NCI-H1105 (cell line): ENCODE measurements at regions not wholly inside any gene's neighbourhood (a gene's known extent, or its start where the extent isn't known, plus 50 kb on each side); places are given as distances from the start of the nearest gene placed in this dataset.

Source experiments
- DNase-seq: peaks from one replicate; lab custom pipeline; 2025; lab: John Stamatoyannopoulos, UW

- no peak for DNase-seq
These were observed 343.5 kb upstream of the SMIM31 start for GRCh38 chr4:164410401-164410800.

- no peak for DNase-seq
These were observed 341.7 kb upstream of the SMIM31 start for GRCh38 chr4:164412246-164412645.

DNA sequence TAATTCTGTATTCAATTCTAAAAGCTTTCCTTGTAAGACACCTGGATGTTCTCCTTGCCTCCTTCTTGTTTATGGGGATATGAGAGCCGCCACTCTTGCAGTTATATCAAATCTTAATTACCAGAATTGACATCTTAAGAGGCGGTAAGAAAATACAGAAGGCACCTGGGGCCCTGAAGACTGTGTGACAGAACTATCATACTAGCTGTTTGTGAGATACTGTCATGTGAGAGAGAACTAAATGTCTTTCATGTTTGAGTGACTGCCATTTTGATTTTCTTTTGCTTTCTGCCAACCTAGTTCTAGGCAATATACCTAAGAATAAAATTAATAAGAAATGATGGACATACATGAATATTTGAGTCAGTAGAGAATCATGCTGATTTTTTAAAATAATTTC lies 340.2 kb upstream of the SMIM31 start:
- DNase-seq = no peak

- no peak for DNase-seq
These were observed 330.1 kb upstream of the SMIM31 start for GRCh38 chr4:164423819-164424218.

DNA sequence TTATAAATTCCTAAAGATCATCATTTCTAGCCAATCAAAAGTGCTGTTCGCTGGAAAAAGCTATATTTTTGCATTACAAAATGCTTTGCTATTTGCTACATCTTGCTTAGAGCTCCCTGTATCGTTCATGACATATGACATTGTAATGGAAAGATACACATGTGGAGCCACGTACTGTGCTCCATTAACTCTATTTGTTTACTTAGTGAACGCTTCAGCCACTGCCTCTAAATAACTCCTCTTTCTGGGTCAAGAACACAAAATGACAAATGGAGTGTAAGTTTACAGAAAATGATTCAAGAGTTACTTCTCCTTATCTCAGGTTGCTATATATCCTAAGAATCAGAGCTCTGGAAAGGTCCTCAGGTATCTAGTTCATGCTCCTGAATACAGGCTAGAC lies 329.1 kb upstream of the SMIM31 start:
- no peak for DNase-seq

- DNase-seq = no peak
These were observed 325.4 kb upstream of the SMIM31 start for GRCh38 chr4:164428561-164428960.

- no peak for DNase-seq
These were observed 315.6 kb upstream of the SMIM31 start for GRCh38 chr4:164438321-164438720.

GRCh38 chr4:164439037-164439436 lies 314.9 kb upstream of the SMIM31 start:
- DNase-seq = no peak

DNA sequence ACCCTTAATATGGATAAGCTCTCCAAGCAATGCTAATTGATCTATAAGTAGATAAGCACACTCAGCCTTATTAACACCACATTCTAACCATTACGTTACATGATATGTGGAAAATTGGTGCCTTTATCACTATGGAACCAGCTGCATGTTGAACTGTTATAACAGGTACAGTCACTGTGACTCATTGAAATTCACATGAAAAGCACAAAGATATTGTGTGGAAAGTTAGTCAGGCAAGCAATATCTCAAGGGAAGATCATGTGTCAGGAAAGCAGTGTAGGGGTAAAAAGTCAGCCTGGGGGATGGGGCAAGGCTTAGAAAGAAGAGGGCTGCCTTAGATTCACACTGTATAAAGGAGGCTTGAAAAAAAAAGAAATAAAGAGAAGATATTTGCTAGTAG lies 313.7 kb upstream of the SMIM31 start:
- no peak for DNase-seq

GRCh38 chr4:164441109-164441508 lies 312.8 kb upstream of the SMIM31 start:
- no peak for DNase-seq

- DNase-seq = no peak
These were observed 311.8 kb upstream of the SMIM31 start for GRCh38 chr4:164442180-164442579.

DNA sequence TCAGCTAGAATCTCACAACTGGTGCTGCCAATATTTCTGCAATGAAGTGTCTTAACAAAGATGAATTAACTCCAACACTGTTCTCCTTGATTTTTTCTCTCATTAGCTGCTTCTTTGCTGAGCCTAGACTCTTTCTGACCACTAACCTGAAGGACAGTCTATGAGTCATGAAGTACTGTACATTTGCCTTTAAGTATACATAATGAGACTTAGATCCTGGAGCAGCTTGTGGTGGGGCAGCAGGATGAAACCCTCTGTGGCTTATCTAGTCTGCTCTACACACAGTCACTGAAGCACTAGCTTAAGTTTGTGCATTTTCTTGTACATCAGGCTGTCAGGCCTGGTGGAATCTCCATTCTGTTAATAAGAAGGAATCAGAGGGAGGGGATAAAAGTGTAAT lies 307.4 kb upstream of the SMIM31 start:
- no peak for DNase-seq

GRCh38 chr4:164461901-164462300 lies 292.0 kb upstream of the SMIM31 start:
- DNase-seq = no peak

DNA sequence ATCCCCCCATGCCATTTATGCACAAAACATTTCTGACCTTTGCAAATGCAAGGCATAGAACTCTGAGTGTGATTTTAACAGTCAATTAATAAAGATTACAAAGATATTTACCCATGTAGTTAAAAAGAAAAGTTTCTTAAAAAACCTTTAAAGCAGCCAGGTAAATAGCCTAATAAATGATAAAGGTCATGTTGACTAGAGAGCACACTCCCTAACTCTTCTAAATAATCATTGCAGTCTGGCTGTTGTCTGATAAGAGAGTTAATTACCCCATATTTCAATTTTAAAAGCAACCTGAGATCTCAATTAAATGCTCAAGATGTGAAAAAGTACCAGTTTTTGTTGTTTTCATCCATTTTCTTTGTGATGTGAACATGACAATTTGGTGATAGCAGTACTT lies 291.5 kb upstream of the SMIM31 start:
- no peak for DNase-seq

GRCh38 chr4:164464313-164464712 lies 289.6 kb upstream of the SMIM31 start:
- DNase-seq = no peak

GRCh38 chr4:164467493-164467892 lies 286.4 kb upstream of the SMIM31 start:
- no peak for DNase-seq

GRCh38 chr4:164481306-164482091 lies 272.4 kb upstream of the SMIM31 start:
- DNase-seq = no peak

DNA sequence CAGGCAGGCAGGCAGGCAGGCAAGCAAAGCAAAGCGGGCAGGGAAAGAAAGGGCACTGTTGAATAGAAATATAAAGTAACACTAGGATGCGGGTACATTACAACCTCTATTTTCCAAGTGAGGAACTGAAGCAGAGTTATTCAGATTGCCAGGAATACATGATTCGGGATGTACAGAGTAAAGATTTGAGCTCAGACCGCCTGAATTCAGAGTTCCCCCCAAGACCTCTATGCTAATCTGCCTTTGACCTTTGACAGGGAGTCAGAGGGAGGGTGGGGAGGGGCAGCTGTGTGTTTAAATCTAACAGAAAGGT lies 271.9 kb upstream of the SMIM31 start:
- DNase-seq = no peak

- DNase-seq = no peak
These were observed 271.2 kb upstream of the SMIM31 start for GRCh38 chr4:164482758-164483157.

DNA sequence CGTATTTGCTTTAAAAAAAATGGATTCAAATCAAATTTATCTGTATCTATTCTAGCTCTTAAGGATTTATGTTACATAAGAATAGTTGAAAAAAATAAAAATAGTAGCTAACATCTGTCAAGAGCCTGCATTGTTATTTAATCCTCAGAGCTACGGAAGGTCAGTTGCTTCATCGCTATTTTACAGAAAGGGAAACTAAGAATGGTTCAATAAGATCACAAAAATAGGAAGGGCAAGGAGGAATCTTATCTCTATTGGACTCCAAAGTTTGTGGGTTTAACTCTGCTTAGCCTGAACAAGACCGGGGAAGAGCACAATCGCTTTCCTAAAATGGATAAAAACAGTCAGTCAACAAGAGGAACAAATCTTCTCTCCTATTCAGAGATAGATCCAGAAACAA lies 270.2 kb upstream of the SMIM31 start:
- DNase-seq = no peak

DNA sequence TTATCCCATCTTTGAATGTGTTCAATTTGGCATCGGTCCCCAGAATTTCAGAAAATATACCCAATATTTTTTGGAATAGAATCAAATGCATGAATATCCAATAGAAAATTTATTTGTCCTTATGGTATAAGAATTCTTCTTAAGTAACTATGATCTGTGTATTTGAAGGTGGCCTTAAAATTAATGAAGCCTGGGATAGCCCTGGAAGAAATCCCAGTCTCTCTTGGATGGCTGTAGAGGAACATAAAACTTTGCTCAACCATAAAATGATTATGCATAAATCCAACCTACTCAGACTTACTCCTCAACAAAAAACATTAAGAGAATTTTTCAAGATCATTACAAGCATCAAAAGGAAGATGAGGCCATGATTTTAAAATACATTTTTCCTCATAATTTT lies 269.4 kb upstream of the SMIM31 start:
- DNase-seq = no peak

- DNase-seq = no peak
These were observed 268.8 kb upstream of the SMIM31 start for GRCh38 chr4:164485136-164485535.

GRCh38 chr4:164488114-164488513 lies 265.8 kb upstream of the SMIM31 start:
- DNase-seq = no peak

DNA sequence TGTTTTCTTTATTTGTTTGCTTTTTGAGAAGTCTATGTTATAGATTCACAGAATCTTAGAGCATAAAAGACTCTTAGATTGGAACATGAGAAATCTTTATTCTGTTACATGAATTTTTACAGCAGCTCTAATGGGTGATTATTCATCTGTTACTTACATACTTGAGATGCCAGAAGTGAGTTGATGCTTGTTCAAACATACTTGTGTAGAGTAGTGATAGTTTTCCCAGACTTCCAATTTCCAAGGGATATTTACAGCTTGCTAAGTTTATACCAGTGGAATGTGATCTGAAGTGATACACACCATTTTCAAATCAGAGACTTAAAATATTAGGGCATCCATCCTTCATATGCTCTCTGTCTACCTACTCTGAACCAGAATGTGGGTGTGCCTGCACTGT lies 252.9 kb upstream of the SMIM31 start:
- no peak for DNase-seq

- no peak for DNase-seq
These were observed 250.1 kb upstream of the SMIM31 start for GRCh38 chr4:164503874-164504273.
